GM19452 (cell line): ENCODE measurements at regions not wholly inside any gene's neighbourhood (a gene's known extent, or its start where the extent isn't known, plus 50 kb on each side); places are given as distances from the start of the nearest gene placed in this dataset.
"Not testable (repeated sequence)": the region's sequence is repeated elsewhere in the genome, so short reads cannot be mapped to it uniquely, and the experiment has no call there.

ENCODE experiments used
- ATAC-seq: cut with Tn5 transposase; IDR thresholded peaks from one replicate; pipeline ENCODE4 v1.9.1; 2021; ENCODE audit not compliant: unreplicated experiment

DNA sequence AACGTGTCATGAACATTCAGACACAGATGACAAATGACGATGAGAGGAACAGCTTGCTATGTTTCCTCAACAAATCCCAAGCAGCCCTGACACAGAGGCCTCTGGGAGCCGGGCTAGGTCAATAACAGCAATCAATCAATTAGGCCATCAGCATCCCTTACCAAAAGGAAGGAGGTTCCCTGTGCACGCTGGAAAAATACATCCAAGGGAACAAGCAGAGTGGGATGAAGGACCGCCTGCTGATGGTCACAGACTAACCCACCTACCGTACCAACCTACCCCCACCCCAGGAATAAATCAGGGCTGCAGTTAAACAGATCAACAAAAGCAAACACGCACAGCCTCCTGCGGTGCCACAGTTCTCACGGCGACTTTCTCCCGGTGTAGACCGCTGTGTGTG, 265.1 kb upstream of the SFSWAP start:
- ATAC-seq = no peak

DNA sequence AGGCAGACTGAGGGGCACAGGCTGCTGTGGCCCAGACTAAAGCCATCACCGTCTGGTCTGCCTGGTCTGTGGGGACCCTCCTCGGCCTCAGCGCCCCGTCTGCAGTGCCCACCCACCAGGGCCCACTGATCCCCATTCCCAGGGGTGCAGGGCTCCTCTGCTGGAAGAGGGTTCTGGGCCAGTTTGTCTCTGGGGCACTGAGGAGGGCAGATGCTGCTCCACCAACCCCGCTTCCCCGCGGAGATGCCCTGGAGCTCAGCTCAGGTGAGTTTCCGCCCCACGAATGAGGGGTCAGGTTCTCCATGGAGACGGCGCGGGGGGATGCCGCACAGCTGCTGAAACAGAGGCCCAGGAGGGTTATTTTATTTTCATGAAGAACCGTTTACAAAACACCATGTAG, 263.3 kb upstream of the SFSWAP start:
- not testable (repeated sequence) for ATAC-seq

DNA sequence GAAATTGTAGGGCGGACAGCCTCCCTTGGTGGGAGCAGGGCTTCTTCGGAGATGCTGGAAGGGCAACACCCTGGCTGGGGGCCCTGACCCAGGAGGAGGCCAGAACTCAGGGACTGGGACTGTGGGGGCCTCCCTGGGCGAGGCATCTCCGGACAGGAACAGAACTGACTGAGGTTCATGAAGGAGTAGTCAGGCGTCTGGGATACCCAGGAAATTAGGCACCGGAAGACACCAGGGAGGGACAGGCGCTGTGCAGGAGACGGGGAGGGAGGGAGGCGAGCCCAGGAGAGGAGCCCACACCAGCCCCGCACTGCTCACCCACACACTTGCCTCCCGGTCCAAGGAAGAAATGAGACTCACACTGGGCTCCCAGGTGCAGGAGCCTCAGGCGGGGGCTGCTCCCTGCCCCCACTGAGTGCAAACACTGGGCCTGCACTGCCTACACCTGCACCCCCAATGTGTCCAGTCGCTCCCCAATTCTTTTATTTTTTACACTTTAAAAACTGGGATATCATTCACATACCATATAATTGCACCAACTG, 262.6 kb upstream of the SFSWAP start:
- no peak for ATAC-seq

DNA sequence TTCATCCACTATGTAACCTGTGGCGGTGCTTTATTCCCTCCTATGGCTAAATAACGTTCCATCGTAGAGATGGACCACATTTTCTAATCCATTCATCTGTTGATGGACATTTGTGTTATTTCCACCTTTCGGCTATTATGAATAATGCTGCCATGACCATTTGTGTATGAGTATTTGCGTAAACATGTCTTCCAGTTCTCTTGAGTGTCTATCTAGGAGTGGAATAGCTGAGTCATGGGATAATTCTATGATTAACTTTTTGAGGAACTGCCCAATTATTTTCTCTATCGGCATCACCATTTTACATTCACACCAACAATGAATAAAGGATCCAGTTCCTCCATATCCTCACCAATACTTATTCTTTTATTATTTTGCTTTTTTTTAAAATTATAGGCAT, 261.9 kb upstream of the SFSWAP start:
- no peak for ATAC-seq

DNA sequence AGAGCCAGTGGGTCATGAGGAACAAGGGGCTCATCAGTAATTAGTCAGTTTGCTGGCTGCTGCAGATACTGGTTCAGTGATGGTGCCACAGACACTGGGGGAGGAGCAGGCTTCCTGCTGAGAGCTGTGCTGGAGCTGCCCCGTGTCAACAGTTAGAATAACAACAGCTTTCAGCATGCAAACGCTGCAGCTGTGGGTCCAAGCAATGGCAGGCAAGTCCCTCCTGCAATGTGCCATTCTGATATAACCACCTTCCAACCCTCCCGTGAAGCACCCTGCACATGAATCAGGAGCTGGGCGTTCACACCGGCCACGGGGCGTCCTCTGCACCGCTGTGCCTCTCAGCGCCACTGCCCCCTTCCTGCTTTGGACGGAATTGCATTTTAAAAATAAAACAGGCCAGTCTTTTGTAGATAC, 258.4 kb upstream of the SFSWAP start:
- ATAC-seq = no peak

DNA sequence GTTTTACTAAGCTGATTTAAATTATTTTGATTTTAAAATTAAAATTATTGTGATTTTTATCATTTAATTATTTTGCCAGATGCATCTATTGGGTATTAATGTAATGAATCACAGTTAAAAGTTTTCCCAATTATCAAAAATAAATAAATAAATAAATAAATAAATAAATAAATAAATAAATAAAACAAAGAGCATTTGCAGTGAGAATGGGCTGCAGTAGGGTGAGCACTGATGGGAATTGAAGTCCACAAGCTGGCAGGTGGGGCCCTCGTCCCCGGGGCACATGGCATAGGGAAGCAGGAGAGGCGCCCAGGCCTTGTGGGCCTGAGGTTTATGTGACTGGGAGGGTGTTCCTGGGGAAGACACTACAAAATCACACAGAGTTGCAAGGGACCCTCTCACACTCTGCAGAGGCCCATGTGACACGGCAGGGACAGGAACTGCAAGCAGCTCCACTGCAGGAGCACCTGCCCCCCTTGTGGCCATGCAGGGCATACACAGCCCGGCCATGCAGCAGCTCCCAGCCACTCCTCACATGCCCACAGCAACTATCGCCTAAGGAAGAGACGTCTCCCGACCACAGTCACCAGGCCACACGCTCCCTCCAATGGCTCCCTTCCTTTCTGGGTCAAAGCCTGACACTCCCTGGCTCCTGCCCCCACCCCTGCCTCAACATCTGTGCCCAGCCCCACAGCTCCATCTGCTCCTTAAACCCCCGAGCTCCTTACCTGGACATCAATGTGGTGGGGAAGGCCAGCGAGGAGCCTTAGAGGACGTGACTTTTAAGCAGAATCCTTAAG, 256.3 kb upstream of the SFSWAP start:
- ATAC-seq = peak; percentile 95

DNA sequence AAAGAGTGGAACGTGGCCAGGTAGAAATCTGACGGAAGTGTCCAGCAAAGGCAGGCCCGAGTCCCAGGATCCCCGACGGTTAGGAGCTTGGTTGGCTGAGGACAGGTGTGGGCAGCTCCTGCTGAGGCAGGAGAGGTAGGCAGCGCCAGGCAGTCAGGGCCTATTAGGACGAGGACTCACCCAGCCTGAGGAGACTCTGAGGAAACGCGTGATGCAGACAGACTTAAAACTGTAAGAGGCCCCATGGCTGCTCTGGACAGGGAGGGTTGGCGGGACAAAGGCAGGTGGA, 255.7 kb upstream of the SFSWAP start:
- ATAC-seq = no peak

DNA sequence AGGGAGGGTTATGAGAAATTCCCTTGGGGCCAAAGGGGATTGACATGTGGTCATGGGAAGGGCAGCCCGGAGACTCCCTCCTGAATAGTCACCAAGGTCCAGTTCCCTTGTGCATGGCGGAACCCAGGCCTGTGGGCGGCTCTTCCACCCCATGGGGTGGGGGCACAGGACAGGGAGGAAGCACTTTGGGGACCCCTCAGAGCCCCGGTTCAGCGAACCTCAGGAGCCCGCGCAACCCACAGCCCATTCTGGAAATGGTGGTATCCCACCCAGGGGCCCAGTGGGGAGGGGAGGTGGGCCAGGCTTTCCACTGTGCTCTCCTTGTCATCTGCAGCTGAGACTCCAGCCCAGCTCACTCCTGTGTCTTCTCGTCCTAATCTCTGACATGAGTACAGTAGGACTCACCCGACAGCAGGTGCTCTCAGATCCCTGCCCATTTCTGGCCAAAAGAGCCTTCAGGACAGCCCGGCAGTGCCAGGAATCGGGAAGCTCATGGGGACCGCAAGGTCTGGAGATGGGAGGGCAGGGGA, 255.2 kb upstream of the SFSWAP start:
- no peak for ATAC-seq

DNA sequence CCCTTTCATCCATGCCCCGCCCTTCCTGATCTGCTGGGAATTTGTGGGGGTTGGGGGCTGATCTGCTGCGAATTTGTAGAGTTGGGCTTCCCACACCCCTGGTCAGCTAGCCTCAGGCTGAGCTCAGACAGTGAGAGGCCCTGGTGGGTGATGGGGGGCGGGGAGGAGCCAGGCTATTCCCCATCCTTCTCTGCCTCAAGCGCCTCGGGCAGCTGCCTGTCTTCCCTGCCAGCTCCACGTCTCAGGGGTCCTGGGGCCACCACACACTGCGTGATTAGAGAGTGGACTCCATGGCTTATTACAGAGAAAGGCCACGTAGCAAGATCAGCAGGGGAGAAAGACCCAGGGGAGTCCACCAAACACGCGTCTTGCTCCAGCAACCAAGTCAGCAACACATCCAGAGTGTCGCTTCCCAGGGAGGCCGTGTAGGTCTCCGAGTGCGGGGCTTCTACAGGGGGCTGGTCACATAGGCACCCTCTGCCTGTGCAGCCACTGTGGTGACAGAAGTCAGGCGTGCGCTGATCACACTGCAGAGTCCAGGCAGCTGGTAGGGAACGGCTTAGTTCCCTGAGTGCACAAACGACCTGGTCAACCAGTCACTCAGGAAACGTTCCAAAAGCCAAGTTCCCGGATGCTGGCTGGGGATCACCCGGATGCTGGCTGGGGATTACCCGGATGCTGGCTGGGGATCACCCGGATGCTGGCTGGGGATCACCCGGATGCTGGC, 254.4 kb upstream of the SFSWAP start:
- ATAC-seq = no peak

DNA sequence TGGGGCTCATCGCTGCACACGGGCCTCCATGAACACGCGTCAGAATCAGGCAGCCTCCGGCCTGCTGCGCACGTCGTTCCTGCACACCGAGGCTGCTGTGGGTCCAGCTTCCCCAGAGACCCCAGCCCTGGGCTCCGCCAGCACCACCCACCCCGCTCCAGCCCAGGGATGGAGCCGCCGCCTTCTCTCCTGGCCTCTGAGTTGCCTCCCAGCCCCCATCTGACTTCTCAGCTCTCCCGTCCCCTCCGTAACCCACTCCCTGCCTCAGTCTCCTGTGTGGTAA, 253.9 kb upstream of the SFSWAP start:
- ATAC-seq = no peak

DNA sequence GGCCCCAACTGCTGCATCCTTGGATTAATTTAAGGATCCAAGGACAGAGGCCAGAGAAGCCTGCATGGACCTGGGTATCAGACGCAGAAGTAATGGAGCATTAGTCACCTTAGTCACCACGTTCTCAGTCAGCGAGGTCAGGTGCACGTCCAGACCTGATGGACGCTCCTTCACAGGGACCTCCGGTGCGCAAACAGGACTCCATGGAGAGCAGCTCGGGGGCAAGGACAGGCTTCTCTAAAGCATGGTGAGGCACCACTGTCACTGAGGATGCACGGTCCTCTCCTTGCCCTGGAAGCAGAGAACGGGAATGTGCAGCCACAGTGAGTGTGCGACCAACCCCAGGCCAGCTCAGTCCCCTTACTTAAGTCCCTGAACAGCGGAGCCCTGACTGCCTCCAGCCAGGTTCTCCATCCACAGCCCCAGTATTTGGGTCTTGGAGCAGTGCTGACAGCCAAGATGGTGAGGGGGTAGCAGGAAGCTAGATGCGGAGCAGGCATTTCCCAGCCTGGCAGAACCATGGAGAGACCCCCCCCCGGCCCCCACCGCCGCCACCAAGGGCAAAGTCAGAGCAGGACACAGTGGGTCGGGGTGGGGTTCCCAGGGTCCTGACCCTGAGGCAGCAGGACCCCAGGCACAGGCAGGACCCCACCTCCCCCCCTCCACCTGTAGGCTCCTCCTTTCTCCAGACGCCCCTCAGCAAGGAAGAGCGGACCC, 253.4 kb upstream of the SFSWAP start:
- ATAC-seq = no peak

DNA sequence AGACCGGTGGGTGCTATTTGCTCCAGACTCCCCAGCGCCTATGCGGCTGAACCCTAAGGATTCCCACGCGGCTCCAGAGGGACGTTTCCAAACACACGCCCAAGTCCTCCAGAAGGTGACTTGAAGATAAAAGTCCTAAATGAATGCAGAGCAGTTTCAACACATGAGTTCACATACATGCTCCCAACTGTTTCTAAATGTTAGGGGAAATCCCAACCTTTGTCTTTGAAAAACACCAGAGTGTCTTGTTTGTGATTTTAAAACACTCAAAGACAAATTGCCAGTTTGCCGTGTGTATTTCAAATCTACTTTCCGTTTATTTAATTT, 252.9 kb upstream of the SFSWAP start:
- no peak for ATAC-seq

DNA sequence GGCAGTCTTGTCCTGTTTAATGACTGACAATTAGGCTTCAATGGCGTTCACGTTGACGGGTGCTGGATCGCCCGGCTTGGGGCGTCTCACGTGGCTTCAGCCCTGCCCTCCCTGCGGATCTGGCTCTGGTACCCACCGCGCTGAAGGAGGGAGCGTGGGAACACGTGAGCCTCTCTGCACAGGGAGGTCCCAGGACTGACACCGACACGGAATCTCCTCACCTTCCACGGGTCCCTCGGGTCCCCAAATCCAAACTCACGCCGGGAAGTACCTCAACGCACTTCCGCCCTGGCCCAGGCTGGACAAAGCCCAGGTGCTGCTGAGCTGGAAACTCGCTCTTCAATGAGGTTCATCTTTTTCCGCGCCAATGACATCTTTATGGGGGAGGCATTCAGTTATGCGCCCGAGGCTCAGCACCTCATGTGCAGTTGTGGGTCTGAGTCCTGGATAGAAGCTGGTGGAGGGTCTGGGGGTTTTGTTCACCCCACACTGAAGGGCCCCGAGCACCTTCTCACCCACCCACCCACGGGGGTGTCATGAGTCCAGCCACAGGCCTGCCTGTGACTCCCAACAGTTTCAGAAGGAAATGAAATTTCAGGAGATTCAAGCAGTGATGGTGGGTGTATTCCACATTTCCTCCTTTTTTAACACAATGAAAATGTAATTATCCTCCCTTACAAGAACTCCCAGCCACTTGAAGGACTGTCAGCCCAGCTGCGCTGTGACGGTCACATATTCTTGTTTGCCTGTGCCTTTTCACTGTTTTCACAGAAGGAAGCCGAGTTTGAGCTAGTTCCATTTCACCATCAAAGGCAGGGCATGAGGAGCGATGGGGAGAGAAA, 251.7 kb upstream of the SFSWAP start:
- ATAC-seq = no peak

DNA sequence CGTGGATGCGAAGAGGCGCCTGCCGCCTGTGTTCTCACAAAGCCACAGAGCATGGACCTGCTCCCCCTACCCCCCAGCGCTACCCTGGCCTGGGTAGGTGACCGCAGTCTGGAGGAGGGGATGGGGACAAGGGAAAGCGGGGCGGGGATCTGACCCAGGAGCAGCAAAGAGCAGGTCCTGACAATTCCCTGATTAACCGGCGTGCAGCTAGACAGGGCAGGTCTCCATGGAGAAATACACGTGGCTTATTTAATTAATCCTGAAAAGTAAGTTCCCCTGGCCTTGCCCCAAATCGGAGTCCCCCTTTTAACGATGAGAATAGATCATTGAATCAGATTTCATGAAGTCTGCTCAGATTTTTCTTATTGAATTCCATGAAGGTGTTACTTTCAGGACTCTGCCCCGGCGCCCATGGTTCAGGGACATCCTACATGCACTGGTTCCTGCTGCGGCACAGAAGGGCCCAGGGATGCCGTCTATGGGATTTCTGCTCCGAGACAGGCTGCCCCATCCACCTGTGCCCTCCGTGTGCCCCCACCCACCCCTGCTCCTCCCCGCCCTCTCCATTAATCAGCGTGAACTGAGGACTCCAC, 251.0 kb upstream of the SFSWAP start:
- ATAC-seq = no peak

DNA sequence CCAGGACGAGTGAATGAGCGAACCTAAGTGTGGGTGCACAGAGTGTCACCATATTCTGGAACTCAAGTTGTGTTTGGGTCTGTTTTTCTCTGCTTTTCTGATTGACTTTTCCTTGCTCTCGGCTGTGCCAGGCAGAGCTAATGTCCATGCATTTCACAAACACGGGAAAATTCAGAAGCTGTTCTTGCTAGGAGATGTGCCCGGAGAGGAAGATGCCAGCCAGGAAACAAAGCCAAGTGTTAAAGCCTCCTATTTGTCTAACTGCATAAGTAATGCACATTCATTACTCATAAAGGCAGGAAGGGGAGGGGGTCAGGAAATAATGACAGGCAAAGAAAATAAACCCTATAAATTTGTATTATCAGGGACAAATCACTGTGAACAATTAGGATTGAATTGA, 250.4 kb upstream of the SFSWAP start:
- ATAC-seq = no peak

DNA sequence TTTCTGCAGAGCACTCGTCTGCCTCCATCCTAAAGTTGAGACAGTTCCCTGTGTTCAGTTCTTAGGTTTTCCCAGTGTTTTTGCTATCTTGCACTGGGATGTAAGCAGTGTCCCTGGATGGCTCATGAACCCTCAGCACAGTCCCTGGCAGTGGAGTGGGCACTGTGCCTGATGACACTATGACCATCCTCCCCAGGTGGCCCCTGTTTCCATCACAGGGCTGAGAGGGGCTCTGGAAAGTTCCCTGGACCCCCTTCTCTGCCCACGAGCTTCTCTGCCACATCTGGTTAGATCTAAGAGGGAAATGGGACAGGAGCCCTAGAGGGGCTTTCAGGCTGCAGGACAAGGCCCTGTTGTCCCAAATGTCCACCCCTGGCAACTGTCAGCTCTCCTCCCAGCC, 249.8 kb upstream of the SFSWAP start:
- ATAC-seq = no peak

DNA sequence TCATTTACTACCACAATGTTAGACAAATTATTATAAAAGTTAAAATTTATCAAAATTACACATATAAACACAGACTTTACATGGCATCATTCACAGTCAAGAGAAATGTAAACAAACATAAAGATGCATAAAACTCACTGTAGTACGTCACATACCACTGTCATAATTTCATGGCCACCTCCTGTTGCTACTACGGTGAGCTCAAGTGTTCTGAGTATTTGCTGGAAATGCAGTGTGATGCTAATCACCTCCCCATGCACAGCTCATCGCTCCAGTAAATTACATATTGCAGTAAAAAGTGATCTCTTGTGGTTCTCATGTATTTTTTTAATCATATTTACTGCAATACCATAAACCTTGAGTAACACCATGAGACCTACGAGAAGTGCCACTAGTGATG, 247.7 kb upstream of the SFSWAP start:
- no peak for ATAC-seq

DNA sequence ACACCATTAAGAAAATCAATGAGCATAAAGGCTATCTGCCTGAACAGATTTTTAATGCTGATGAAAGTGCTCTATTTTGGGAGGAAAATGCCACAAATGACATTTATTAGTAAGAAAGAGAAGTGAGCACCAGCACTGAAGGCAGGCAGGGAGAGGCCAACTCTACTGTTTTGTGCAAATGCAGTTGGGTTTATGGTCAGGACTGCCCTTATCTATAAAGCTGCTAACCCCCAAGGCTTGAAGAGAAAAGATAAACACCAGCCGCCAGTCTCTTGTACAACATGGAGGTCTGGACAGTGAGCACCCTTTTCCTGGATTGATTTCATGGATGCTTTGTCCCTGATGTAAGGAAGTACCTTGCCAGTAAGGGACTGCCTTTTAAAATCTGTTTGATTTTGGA, 246.8 kb upstream of the SFSWAP start:
- no peak for ATAC-seq

DNA sequence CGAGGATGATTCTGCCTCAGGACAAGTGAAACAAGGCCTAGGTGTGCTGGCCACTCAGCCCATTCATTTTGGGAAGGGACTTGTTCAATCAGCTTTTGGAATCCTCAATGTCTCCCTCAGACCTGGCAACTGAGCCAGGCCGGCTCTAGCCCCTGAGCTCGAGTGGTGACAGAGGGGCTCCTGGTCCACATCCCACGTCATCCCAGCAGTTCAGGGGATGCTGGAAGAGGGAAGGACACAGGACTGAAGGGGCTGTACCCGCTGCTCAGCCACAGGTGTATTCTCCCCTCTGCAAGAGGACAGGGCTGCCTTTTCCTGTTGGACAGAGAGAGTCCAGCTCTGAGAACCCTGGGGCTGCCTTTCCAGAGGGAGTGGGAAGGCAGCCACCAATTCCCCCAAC, 244.6 kb upstream of the SFSWAP start:
- ATAC-seq = no peak

DNA sequence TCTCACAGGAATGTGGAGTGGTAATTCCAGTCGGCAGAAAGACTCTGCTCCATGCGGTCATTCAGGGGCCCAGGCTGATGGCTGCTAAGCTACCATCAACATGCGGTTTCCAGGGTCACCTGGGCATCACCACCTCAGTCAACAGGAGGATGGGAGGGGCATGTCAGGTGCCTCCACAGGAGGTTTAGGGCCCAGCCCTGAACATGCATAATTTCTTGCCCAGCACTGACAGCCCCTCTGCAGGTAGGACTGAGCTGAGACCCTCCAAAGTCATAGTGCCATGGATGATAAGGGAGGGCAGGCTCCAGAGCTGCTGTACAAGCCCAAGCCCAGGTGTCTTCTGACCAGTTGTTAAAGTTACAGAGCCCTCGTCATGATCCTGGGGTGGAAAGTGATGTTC, 244.0 kb upstream of the SFSWAP start:
- no peak for ATAC-seq

DNA sequence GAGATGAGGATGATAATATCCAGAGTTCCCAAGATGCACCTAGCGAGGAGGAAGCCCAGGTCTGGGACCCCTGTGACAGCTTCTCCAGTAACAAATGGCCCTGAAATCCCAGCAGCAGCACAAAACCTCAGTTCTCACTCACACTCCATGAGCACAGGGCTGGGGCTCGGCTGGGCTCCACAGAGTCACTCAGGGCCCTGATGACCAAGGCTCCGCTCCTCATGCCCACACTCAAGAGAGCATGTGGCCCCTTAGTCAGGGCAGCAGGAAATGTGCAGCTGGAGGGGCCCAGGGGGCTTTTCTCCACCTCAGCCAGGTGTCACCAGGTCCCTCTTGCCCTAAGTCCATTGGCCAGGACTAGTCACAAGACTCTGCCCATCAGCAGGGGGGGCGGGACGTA, 242.7 kb upstream of the SFSWAP start:
- ATAC-seq = no peak
